AG04449 (cell line): ENCODE measurements at regions not wholly inside any gene's neighbourhood (a gene's known extent, or its start where the extent isn't known, plus 50 kb on each side); places are given as distances from the start of the nearest gene placed in this dataset.

Experiments
- CTCF ChIA-PET: fragments of 350-600 bp; formaldehyde crosslinking; extraction: SDS; loops from one replicate; lab custom pipeline; 2021; ENCODE audit warnings: antibody characterized with exemption; lab: Yijun Ruan, JAX
- POLR2A ChIA-PET: fragments of 400-600, 350-600 bp; formaldehyde crosslinking; extraction: SDS; loops from one replicate; lab custom pipeline; 2020; ENCODE audit warnings: antibody characterized with exemption, inconsistent platforms; lab: Yijun Ruan, JAX
- DNase-seq: peaks from one replicate; pipeline ENCODE4 v3.0.0-alpha.2; 2010; ENCODE audit warnings: low read depth, low spot score
- H3K4me3 ChIP-seq: 2 replicates; pipeline ENCODE4 v1.5.1; 2011; ENCODE audit warnings: low read depth, mild to moderate bottlenecking, control low read depth, low read length
- CTCF ChIP-seq: IDR thresholded peaks from one replicate; pipeline ENCODE4 v1.5.1; 2011; ENCODE audit warnings: mild to moderate bottlenecking, moderate library complexity, low read length, control low read depth, inconsistent platforms; ENCODE audit not compliant: insufficient read depth; ENCODE audit errors: missing control alignments

- CTCF ChIA-PET: no interaction called here
These were observed 52.1 kb upstream of the FREM1 start for GRCh38 chr9:14962193-14962882.

GRCh38 chr9:14961372-14962068 is 51.3 kb upstream of the FREM1 start:
- CTCF ChIA-PET: no interaction called here
- POLR2A ChIA-PET: no interaction called here
- H3K4me3 ChIP-seq: no peak overlapping the region
- TF ChIP-seq CTCF: no peak
- no peak for DNase-seq

More at GRCh38 chr9:14962193-14962882, 52.1 kb upstream of the FREM1 start:
- no peak overlapping the region for H3K4me3 ChIP-seq
- POLR2A ChIA-PET: no interaction called here
- no peak for DNase-seq
- no peak for TF ChIP-seq CTCF

- no peak overlapping the region for H3K4me3 ChIP-seq
- TF ChIP-seq CTCF: no peak
- no peak for DNase-seq
- ChIA-PET CTCF (no interaction called here), POLR2A (no interaction called here)
These were observed 50.7 kb upstream of the FREM1 start for GRCh38 chr9:14960881-14961280.
